DND-41 (cell line): ENCODE measurements at regions not wholly inside any gene's neighbourhood (a gene's known extent, or its start where the extent isn't known, plus 50 kb on each side); places are given as distances from the start of the nearest gene placed in this dataset.
"Not testable (repeated sequence)": the region's sequence is repeated elsewhere in the genome, so short reads cannot be mapped to it uniquely, and the experiment has no call there.

ENCODE experiments used
- ATAC-seq: fragments of 200-7000 bp; cut with Tn5 transposase; 3 replicates; pipeline ENCODE4 v1.9.1; 2021; ENCODE audit warnings: low read depth; ENCODE audit not compliant: insufficient read depth
- DNase-seq: peaks from one replicate; pipeline ENCODE4 v3.0.0-alpha.2; 2020
- H2AFZ ChIP-seq: 2 replicates; pipeline ENCODE4 v1.6.0; 2012; ENCODE audit warnings: low read depth, low read length
- H3K27ac ChIP-seq: 2 replicates; pipeline ENCODE4 v1.5.1; 2012; ENCODE audit warnings: low read length, inconsistent platforms
- H3K27me3 ChIP-seq: fragments of 200-600 bp; sonication (generic); 2 replicates; pipeline ENCODE4 v1.6.0; 2012; ENCODE audit warnings: low read length, mild to moderate bottlenecking, inconsistent platforms; ENCODE audit not compliant: insufficient read depth, poor library complexity
- H3K36me3 ChIP-seq: 2 replicates; pipeline ENCODE4 v1.5.1; 2012; ENCODE audit warnings: low read length, inconsistent platforms; ENCODE audit not compliant: insufficient read depth
- H3K4me1 ChIP-seq: 2 replicates; pipeline ENCODE4 v1.5.1; 2012; ENCODE audit warnings: mild to moderate bottlenecking, low read length; ENCODE audit not compliant: insufficient read depth
- H3K4me2 ChIP-seq: 2 replicates; pipeline ENCODE4 v1.6.0; 2012; ENCODE audit warnings: mild to moderate bottlenecking, moderate library complexity, low read length, inconsistent platforms; ENCODE audit not compliant: insufficient read depth
- H3K4me3 ChIP-seq, 2 experiments: fragments of 200-600 bp in 1 of 2; shearing (Covaris generic) in 1 of 2; 2 replicates each; pipeline ENCODE4 v1.5.1; 2012 to 2016; ENCODE audit warnings: inconsistent platforms in 2 of 2, low read length in 2 of 2, mild to moderate bottlenecking in 2 of 2, low read depth in 1 of 2, moderate library complexity in 1 of 2
- H3K79me2 ChIP-seq: 2 replicates; pipeline ENCODE4 v1.6.0; 2012; ENCODE audit warnings: low read length, inconsistent platforms; ENCODE audit not compliant: insufficient read depth
- H3K9ac ChIP-seq: 2 replicates; pipeline ENCODE4 v1.6.0; 2012; ENCODE audit warnings: low read depth, mild to moderate bottlenecking, inconsistent platforms, low read length, moderate library complexity
- H3K9me3 ChIP-seq: 2 replicates; pipeline ENCODE4 v1.5.1; 2012; ENCODE audit warnings: low read length, moderate library complexity, mild to moderate bottlenecking, inconsistent platforms; ENCODE audit not compliant: insufficient read depth, severe bottlenecking
- H4K20me1 ChIP-seq: 2 replicates; pipeline ENCODE4 v1.6.0; 2012; ENCODE audit warnings: low read length; ENCODE audit not compliant: insufficient read depth
- CTCF ChIP-seq: IDR thresholded peaks from 2 replicates; pipeline ENCODE4 v1.5.1; 2012; ENCODE audit warnings: borderline replicate concordance, low read length, moderate library complexity, mild to moderate bottlenecking; ENCODE audit not compliant: poor library complexity, severe bottlenecking; ENCODE audit errors: extremely low read depth
- EZH2 ChIP-seq: IDR thresholded peaks from 3 replicates; pipeline ENCODE4 v1.6.1; 2012; ENCODE audit warnings: borderline replicate concordance, low read depth, mild to moderate bottlenecking, moderate library complexity, low read length, inconsistent platforms; ENCODE audit not compliant: severe bottlenecking

GRCh38 chr6:82786248-82786647 lies 279.4 kb downstream of the UBE3D start:
- Histone ChIP-seq H3K27me3 (no peaks in the 10 kb centered on the region), H3K36me3 (no peaks in the 10 kb centered on the region), H2AFZ (no peak overlapping the region), H3K27ac (no peak overlapping the region), H3K4me3 (no peak overlapping the region), H4K20me1 (no peaks in the 10 kb centered on the region), H3K9me3 (no peaks in the 10 kb centered on the region), H3K9ac (no peak overlapping the region), H3K4me2 (no peak overlapping the region), H3K79me2 (no peaks in the 10 kb centered on the region), H3K4me1 (no peaks in the 10 kb centered on the region)
- TF ChIP-seq EZH2 = no peak
- TF ChIP-seq CTCF = no peak
- ATAC-seq (no peak), DNase-seq (no peak)

- Histone ChIP-seq H2AFZ (no peak overlapping the region), H4K20me1 (no peaks in the 10 kb centered on the region), H3K4me2 (no peak overlapping the region), H3K79me2 (no peaks in the 10 kb centered on the region), H3K4me1 (no peaks in the 10 kb centered on the region), H3K4me3 (no peak overlapping the region), H3K9me3 (no peaks in the 10 kb centered on the region), H3K36me3 (no peaks in the 10 kb centered on the region), H3K27ac (no peak overlapping the region), H3K9ac (no peak overlapping the region), H3K27me3 (no peaks in the 10 kb centered on the region)
- TF ChIP-seq CTCF = no peak
- TF ChIP-seq EZH2 = no peak
- ATAC-seq (no peak), DNase-seq (no peak)
These were observed 269.7 kb downstream of the UBE3D start for GRCh38 chr6:82795940-82796339.

GRCh38 chr6:82801083-82801482 lies 264.6 kb downstream of the UBE3D start:
- TF ChIP-seq CTCF = no peak
- TF ChIP-seq EZH2 = no peak

GRCh38 chr6:82816243-82816642 lies 249.4 kb downstream of the UBE3D start:
- H2AFZ ChIP-seq, ATAC-seq, H3K79me2 ChIP-seq, H3K27me3 ChIP-seq, DNase-seq, H3K4me3 ChIP-seq, H3K4me2 ChIP-seq, H3K4me1 ChIP-seq, H3K36me3 ChIP-seq, H3K9ac ChIP-seq, H4K20me1 ChIP-seq, H3K27ac ChIP-seq, H3K9me3 ChIP-seq: not testable (repeated sequence)

More at GRCh38 chr6:82801083-82801482, 264.6 kb downstream of the UBE3D start:
- Histone ChIP-seq H3K9ac (no peak overlapping the region), H3K4me3 (no peak overlapping the region), H3K9me3 (no peaks in the 10 kb centered on the region), H3K4me2 (no peak overlapping the region), H3K27ac (no peak overlapping the region), H2AFZ (no peak overlapping the region), H3K79me2 (no peaks in the 10 kb centered on the region), H3K27me3 (no peaks in the 10 kb centered on the region), H3K4me1 (no peaks in the 10 kb centered on the region), H4K20me1 (no peaks in the 10 kb centered on the region), H3K36me3 (no peaks in the 10 kb centered on the region)
- ATAC-seq = no peak
- DNase-seq = no peak
